ENCODE measurements at regions not wholly inside any gene's neighbourhood (a gene's known extent, or its start where the extent isn't known, plus 50 kb on each side); places are given as distances from the start of the nearest gene placed in this dataset.

DNA sequence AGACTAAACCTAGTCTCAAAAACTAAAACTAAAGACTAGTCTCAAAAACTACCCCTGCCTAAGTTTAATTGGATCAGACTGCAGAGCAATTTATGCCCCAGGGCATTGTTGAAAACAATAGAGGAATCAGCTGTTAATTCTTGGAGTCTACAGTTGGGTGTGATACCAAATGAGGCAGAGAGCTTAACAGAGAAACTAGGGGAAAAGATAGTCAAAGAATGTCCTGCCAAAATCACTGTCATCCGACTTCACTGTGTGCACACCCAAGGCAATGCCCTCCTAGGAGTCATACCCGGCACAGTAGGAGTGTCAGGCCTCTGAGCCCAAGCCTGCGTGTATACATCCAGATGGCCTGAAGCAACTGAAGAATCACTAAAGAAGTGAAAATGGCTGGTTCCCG lies 90.5 kb upstream of the TOMM7 start:
- TF ChIP-seq, protein P1, sequence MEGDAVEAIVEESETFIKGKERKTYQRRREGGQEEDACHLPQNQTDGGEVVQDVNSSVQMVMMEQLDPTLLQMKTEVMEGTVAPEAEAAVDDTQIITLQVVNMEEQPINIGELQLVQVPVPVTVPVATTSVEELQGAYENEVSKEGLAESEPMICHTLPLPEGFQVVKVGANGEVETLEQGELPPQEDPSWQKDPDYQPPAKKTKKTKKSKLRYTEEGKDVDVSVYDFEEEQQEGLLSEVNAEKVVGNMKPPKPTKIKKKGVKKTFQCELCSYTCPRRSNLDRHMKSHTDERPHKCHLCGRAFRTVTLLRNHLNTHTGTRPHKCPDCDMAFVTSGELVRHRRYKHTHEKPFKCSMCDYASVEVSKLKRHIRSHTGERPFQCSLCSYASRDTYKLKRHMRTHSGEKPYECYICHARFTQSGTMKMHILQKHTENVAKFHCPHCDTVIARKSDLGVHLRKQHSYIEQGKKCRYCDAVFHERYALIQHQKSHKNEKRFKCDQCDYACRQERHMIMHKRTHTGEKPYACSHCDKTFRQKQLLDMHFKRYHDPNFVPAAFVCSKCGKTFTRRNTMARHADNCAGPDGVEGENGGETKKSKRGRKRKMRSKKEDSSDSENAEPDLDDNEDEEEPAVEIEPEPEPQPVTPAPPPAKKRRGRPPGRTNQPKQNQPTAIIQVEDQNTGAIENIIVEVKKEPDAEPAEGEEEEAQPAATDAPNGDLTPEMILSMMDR (IDR thresholded peaks at IDR 0.05; ENCODE audit: insufficient read depth, low read length): no peak
- TF ChIP-seq POLR2AphosphoS5 (IDR thresholded peaks at IDR 0.05; ENCODE audit: low read depth) (no peak), GABPA (IDR thresholded peaks at IDR 0.05; ENCODE audit: low read depth) (no peak)

All from HL-60 (cell line).